ENCODE measurements at regions not wholly inside any gene's neighbourhood (a gene's known extent, or its start where the extent isn't known, plus 50 kb on each side); places are given as distances from the start of the nearest gene placed in this dataset.

DNA sequence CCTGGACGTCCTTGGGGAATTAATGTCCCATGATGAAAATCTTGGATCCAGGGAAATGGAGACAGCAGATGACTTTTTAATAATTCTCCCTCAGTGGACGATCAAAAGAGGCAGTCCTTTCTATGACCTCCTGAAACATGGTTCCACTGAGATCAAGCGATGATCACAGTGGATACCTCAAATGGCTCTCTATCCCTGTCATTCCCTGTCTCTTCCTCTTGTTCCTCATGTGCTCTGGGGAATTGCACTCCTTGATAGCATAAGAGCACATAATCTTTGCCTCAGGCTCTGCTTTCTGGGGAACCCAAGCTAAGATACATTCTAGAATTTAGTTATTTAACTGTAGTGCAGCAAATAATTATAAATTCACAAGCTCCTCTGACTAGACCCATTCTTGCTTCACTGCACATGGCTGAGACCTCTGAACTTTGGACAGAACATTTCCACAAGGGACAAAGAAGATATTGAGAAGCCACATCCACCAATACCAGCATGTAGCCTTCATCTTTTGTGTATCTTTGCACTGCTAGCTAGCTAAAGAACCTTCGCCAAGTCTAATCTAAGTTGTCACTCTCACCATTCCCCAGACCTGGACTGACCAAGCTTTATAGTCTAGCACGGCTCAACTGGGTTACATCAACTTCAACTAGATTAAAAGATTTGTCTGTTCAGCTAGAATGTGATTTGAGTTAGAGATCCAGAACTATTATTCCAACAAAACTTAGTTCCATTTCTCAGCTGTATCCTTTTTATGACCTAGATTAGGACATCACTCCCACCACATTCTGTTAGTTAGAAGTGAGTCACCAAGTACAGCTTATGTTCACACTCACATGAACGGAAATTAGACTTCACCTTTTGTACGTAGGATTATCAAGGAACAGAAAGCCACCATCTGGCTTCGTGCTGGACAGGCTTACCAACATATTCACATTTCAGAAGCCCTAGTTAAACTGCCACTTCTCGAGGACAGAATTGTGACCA lies 142.7 kb downstream of the SUCLA2 start (continued):
- TF ChIP-seq, protein P1, sequence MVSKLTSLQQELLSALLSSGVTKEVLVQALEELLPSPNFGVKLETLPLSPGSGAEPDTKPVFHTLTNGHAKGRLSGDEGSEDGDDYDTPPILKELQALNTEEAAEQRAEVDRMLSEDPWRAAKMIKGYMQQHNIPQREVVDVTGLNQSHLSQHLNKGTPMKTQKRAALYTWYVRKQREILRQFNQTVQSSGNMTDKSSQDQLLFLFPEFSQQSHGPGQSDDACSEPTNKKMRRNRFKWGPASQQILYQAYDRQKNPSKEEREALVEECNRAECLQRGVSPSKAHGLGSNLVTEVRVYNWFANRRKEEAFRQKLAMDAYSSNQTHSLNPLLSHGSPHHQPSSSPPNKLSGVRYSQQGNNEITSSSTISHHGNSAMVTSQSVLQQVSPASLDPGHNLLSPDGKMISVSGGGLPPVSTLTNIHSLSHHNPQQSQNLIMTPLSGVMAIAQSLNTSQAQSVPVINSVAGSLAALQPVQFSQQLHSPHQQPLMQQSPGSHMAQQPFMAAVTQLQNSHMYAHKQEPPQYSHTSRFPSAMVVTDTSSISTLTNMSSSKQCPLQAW (CRISPR knock-in tag; IDR thresholded peaks at IDR 0.05): no peak
- TF ChIP-seq, protein P2, sequence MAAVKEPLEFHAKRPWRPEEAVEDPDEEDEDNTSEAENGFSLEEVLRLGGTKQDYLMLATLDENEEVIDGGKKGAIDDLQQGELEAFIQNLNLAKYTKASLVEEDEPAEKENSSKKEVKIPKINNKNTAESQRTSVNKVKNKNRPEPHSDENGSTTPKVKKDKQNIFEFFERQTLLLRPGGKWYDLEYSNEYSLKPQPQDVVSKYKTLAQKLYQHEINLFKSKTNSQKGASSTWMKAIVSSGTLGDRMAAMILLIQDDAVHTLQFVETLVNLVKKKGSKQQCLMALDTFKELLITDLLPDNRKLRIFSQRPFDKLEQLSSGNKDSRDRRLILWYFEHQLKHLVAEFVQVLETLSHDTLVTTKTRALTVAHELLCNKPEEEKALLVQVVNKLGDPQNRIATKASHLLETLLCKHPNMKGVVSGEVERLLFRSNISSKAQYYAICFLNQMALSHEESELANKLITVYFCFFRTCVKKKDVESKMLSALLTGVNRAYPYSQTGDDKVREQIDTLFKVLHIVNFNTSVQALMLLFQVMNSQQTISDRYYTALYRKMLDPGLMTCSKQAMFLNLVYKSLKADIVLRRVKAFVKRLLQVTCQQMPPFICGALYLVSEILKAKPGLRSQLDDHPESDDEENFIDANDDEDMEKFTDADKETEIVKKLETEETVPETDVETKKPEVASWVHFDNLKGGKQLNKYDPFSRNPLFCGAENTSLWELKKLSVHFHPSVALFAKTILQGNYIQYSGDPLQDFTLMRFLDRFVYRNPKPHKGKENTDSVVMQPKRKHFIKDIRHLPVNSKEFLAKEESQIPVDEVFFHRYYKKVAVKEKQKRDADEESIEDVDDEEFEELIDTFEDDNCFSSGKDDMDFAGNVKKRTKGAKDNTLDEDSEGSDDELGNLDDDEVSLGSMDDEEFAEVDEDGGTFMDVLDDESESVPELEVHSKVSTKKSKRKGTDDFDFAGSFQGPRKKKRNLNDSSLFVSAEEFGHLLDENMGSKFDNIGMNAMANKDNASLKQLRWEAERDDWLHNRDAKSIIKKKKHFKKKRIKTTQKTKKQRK (IDR thresholded peaks at IDR 0.05; ENCODE audit: low read length): no peak
- TF ChIP-seq IRF2 (CRISPR knock-in tag; IDR thresholded peaks at IDR 0.05) (0 out of 2 replicates have a peak, but pooled peaks have one; percentile 29), EHMT2 (IDR thresholded peaks at IDR 0.05; ENCODE audit: borderline replicate concordance, low read depth, low read length) (peak; percentile 85), ZNF644 (CRISPR knock-in tag; IDR thresholded peaks at IDR 0.05; ENCODE audit: low read depth) (peak; percentile 53), ZNF629 (CRISPR knock-in tag; conservative IDR thresholded peaks at IDR 0.05) (peak; percentile 84), CEBPG (CRISPR knock-in tag; IDR thresholded peaks at IDR 0.05) (peak; percentile 28; the same call in 1 of the 2 replicates), NAIF1 (CRISPR knock-in tag; IDR thresholded peaks at IDR 0.05; ENCODE audit: borderline replicate concordance) (no peak), SOX13 (IDR thresholded peaks at IDR 0.05) (no peak), SOX13 (CRISPR knock-in tag; conservative IDR thresholded peaks at IDR 0.05 in 1 of 2, IDR thresholded peaks at IDR 0.05 in 1 of 2) (peak in 1 of 2 experiments; percentile 34; a peak in 1 of 4 replicates), POGZ (CRISPR knock-in tag; IDR thresholded peaks at IDR 0.05) (0 out of 2 replicates have a peak, but pooled peaks have one; percentile 33), SOX6 (IDR thresholded peaks at IDR 0.05) (no peak), SOX6 (CRISPR knock-in tag; IDR thresholded peaks at IDR 0.05) (peak; percentile 39; the same call in 1 of the 2 replicates), SOX5 (CRISPR knock-in tag; IDR thresholded peaks at IDR 0.05; ENCODE audit: borderline replicate concordance) (0 out of 2 replicates have a peak, but pooled peaks have one; percentile 20)
- TF ChIP-seq, protein P3, sequence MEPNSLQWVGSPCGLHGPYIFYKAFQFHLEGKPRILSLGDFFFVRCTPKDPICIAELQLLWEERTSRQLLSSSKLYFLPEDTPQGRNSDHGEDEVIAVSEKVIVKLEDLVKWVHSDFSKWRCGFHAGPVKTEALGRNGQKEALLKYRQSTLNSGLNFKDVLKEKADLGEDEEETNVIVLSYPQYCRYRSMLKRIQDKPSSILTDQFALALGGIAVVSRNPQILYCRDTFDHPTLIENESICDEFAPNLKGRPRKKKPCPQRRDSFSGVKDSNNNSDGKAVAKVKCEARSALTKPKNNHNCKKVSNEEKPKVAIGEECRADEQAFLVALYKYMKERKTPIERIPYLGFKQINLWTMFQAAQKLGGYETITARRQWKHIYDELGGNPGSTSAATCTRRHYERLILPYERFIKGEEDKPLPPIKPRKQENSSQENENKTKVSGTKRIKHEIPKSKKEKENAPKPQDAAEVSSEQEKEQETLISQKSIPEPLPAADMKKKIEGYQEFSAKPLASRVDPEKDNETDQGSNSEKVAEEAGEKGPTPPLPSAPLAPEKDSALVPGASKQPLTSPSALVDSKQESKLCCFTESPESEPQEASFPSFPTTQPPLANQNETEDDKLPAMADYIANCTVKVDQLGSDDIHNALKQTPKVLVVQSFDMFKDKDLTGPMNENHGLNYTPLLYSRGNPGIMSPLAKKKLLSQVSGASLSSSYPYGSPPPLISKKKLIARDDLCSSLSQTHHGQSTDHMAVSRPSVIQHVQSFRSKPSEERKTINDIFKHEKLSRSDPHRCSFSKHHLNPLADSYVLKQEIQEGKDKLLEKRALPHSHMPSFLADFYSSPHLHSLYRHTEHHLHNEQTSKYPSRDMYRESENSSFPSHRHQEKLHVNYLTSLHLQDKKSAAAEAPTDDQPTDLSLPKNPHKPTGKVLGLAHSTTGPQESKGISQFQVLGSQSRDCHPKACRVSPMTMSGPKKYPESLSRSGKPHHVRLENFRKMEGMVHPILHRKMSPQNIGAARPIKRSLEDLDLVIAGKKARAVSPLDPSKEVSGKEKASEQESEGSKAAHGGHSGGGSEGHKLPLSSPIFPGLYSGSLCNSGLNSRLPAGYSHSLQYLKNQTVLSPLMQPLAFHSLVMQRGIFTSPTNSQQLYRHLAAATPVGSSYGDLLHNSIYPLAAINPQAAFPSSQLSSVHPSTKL (CRISPR knock-in tag; IDR thresholded peaks at IDR 0.05): peak; percentile 41; the same call in 1 of the 2 replicates
- TF ChIP-seq, protein P4, sequence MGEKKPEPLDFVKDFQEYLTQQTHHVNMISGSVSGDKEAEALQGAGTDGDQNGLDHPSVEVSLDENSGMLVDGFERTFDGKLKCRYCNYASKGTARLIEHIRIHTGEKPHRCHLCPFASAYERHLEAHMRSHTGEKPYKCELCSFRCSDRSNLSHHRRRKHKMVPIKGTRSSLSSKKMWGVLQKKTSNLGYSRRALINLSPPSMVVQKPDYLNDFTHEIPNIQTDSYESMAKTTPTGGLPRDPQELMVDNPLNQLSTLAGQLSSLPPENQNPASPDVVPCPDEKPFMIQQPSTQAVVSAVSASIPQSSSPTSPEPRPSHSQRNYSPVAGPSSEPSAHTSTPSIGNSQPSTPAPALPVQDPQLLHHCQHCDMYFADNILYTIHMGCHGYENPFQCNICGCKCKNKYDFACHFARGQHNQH (CRISPR knock-in tag; IDR thresholded peaks at IDR 0.05): no peak
- TF ChIP-seq, protein P5, sequence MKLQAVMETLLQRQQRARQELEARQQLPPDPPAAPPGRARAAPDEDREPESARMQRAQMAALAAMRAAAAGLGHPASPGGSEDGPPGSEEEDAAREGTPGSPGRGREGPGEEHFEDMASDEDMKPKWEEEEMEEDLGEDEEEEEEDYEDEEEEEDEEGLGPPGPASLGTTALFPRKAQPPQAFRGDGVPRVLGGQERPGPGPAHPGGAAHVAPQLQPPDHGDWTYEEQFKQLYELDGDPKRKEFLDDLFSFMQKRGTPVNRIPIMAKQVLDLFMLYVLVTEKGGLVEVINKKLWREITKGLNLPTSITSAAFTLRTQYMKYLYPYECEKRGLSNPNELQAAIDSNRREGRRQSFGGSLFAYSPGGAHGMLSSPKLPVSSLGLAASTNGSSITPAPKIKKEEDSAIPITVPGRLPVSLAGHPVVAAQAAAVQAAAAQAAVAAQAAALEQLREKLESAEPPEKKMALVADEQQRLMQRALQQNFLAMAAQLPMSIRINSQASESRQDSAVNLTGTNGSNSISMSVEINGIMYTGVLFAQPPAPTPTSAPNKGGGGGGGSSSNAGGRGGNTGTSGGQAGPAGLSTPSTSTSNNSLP (IDR thresholded peaks at IDR 0.05; ENCODE audit: low read depth, low read length): 0 out of 2 replicates have a peak, but pooled peaks have one; percentile 5

Measured in HepG2 (cell line).